Ovary (tissue), 7 donors: ENCODE measurements at regions not wholly inside any gene's neighbourhood (a gene's known extent, or its start where the extent isn't known, plus 50 kb on each side); places are given as distances from the start of the nearest gene placed in this dataset.

Source experiments
- DNase-seq, 5 donors: peaks; one replicate each; pipeline ENCODE4 v3.0.0-alpha.2; 2019 to 2020
- H3K27ac ChIP-seq, 2 donors: fragments of 200-600 bp; one replicate each; pipeline versions ENCODE4 v1.5.1 to v1.8.0; 2019 to 2022
- H3K27me3 ChIP-seq: fragments of 200-600 bp; one replicate; pipeline ENCODE4 v1.8.0; 2022
- H3K36me3 ChIP-seq: fragments of 200-600 bp; sonication (generic); one replicate; pipeline ENCODE4 v1.5.1; 2019
- H3K4me1 ChIP-seq: one replicate; pipeline ENCODE4 v1.8.1; 2013; ENCODE audit warnings: mild to moderate bottlenecking, moderate library complexity; ENCODE audit not compliant: insufficient read depth
- H3K4me3 ChIP-seq: fragments of 200-600 bp; sonication (generic); one replicate; pipeline ENCODE4 v1.5.1; 2017
- H3K9me3 ChIP-seq, 2 donors: fragments of 200-600 bp in 1 of 2; sonication (generic) in 1 of 2; one replicate each; pipeline versions ENCODE4 v1.5.1 to v1.8.1; 2013 to 2019; ENCODE audit warnings: mild to moderate bottlenecking in 1 of 2, moderate library complexity in 1 of 2
- EP300 ChIP-seq: sonication (generic); formaldehyde crosslinking; IDR thresholded peaks from one replicate; pipeline ENCODE4 v1.6.1; 2017; ENCODE audit warnings: antibody characterized with exemption
- POLR2A ChIP-seq: fragments of 450-650 bp; IDR thresholded peaks from one replicate; pipeline ENCODE4 v1.6.1; 2017; ENCODE audit warnings: antibody characterized with exemption, mild to moderate bottlenecking, moderate library complexity
- WGBS, 3 donors: extraction: QIAGEN DNeasy Blood & Tissue Kit in 1 of 3; methylation state at CpG; one replicate each; pipeline versions ENCODE4 v1.1.5 to v1.1.7; 2013 to 2017; 5-methylcytosine and 5-hydroxymethylcytosine counted together
- intact Hi-C, 4 donors: fragments of 100-400 bp; cut with DNase I; formaldehyde crosslinking; loops; one replicate each; pipeline versions ENCODE4 v1.11.0 to v1.15.1; 2022 to 2023
- TF ChIP-seq, protein P1 (sequence below), 3 donors: fragments of 450-650 bp in 2 of 3; fragments of 200-600 bp in 1 of 3; IDR thresholded peaks; one replicate each; pipeline versions ENCODE4 v1.5.1 to v1.8.0; 2016 to 2022; ENCODE audit warnings: antibody characterized with exemption in 3 of 3, mild to moderate bottlenecking in 1 of 3
- donor health status: DM: no; HTN: no; CAD: no; lungs with moderate emphysema.
- donor health status: DM: no; HTN: no; CAD: no.
- donor health status: Bipolar disorder and iron deficiency.
- donor health status: DM: no; HTN: no; CAD: no.
- donor health status: DM: yes; HTN: yes; CAD: no.

GRCh38 chr1:38551318-38552307 is 308.0 kb downstream of the RRAGC start:
- 74 to 80% (median 77%) methylated on average over 19 of the region's 19 CpGs for WGBS, 3 donors
- H3K9me3 ChIP-seq: no peaks in the 10 kb centered on the region
- H3K4me3 ChIP-seq: no peak overlapping the region
- no peaks in the 10 kb centered on the region for H3K27me3 ChIP-seq
- intact Hi-C loops: no loop called here
- DNase-seq: no peak
- H3K4me1 ChIP-seq: no peaks in the 10 kb centered on the region
- H3K36me3 ChIP-seq: no peaks in the 10 kb centered on the region
- no peak overlapping the region for H3K27ac ChIP-seq
- TF ChIP-seq, protein P1, sequence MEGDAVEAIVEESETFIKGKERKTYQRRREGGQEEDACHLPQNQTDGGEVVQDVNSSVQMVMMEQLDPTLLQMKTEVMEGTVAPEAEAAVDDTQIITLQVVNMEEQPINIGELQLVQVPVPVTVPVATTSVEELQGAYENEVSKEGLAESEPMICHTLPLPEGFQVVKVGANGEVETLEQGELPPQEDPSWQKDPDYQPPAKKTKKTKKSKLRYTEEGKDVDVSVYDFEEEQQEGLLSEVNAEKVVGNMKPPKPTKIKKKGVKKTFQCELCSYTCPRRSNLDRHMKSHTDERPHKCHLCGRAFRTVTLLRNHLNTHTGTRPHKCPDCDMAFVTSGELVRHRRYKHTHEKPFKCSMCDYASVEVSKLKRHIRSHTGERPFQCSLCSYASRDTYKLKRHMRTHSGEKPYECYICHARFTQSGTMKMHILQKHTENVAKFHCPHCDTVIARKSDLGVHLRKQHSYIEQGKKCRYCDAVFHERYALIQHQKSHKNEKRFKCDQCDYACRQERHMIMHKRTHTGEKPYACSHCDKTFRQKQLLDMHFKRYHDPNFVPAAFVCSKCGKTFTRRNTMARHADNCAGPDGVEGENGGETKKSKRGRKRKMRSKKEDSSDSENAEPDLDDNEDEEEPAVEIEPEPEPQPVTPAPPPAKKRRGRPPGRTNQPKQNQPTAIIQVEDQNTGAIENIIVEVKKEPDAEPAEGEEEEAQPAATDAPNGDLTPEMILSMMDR (IDR thresholded peaks at IDR 0.05): no peak
- TF ChIP-seq POLR2A (no peak), EP300 (no peak)

DNA sequence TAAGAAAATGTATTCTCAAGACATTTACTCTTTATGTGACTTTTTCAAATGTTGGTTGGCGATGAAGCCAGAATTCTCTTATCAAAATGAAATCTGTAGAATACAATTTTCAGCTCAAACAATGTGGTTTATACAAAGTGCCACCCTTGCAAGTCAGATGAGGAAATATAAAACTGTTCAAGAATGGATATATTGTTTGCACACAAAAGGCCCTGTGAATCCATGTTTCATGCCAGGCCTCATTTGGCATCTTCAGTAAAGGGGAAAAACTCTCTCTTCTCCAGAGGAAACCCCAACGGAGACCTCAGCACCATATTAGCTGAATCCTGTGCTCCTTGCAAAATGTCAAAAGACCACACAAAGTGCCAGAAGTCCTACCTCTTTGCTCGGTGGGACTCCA is 310.4 kb downstream of the RRAGC start:
- WGBS, 3 donors: 76 to 80% (median 77%) methylated on average over 3 of the region's 3 CpGs
- DNase-seq: no peak
- H3K36me3 ChIP-seq: no peaks in the 10 kb centered on the region
- no peaks in the 10 kb centered on the region for H3K4me1 ChIP-seq
- intact Hi-C loops: no loop called here
- no peak overlapping the region for H3K27ac ChIP-seq
- H3K9me3 ChIP-seq: no peaks in the 10 kb centered on the region
- H3K27me3 ChIP-seq: no peaks in the 10 kb centered on the region
- H3K4me3 ChIP-seq: no peak overlapping the region
- TF ChIP-seq POLR2A: no peak
- no peak for TF ChIP-seq EP300
- TF ChIP-seq, protein P1 (IDR thresholded peaks at IDR 0.05): no peak

DNA sequence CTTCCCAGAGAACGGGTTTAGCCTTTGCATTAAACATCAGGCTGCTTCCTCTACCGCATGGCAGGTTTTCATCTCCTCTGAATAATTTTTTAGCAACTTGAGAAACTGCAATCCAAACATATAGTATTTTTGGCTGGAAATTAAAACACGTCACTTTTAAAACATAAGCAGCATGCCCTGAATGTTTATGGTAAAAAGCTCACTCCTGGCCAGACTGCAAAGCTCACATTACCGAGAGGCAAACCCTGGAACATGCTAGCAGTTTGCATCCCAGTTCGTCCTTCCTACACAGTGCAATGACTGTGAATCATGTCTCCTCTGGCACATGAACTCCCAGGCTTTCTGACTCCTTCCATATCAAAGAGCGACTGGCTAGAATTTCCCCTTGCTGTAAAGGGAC is 312.3 kb downstream of the RRAGC start:
- intact Hi-C loops: no loop called here
- no peaks in the 10 kb centered on the region for H3K36me3 ChIP-seq
- no peak for TF ChIP-seq POLR2A
- no peak for TF ChIP-seq EP300
- TF ChIP-seq, protein P1 (IDR thresholded peaks at IDR 0.05): no peak
- H3K4me1 ChIP-seq: no peaks in the 10 kb centered on the region
- WGBS, 3 donors: 65 to 73% (median 68%) methylated on average over 6 of the region's 6 CpGs
- H3K27ac ChIP-seq: no peak overlapping the region
- no peaks in the 10 kb centered on the region for H3K27me3 ChIP-seq
- no peaks in the 10 kb centered on the region for H3K9me3 ChIP-seq
- no peak for DNase-seq
- H3K4me3 ChIP-seq: no peak overlapping the region

- Histone ChIP-seq H3K4me1 (no peaks in the 10 kb centered on the region), H3K9me3 (no peaks in the 10 kb centered on the region), H3K27me3 (no peaks in the 10 kb centered on the region), H3K36me3 (no peaks in the 10 kb centered on the region), H3K4me3 (no peak overlapping the region), H3K27ac (no peak overlapping the region)
- TF ChIP-seq EP300 (no peak), POLR2A (no peak)
- TF ChIP-seq, protein P1 (IDR thresholded peaks at IDR 0.05): no peak
- no peak for DNase-seq
- intact Hi-C loops: no loop called here
- 40 to 42% (median 40%) methylated on average over 6 of the region's 6 CpGs for WGBS, 3 donors
Observed at GRCh38 chr1:38546636-38547035, 312.9 kb downstream of the RRAGC start.
